ENCODE measurements at regions not wholly inside any gene's neighbourhood (a gene's known extent, or its start where the extent isn't known, plus 50 kb on each side); places are given as distances from the start of the nearest gene placed in this dataset.

DNA sequence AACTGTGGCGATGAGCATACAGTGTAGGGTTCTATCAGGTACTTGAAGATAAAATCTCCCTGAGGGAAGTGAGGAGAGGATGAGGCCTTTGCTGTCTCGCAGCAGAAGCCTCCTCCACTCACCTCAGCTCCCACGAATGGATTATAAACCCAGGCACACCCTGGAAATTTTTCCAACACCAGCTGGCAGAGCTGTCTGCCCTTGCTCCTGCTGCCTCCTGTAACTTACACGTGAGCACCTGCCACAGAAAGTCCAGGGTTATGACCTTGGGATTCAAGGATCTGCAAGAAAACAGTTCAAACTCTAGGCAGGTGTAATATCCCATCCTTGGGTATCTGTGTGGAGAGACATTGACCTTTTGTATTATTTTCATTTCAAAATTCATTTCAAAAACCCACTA, 70.9 kb upstream of the MYO16 start:
- TF ChIP-seq, protein P1, sequence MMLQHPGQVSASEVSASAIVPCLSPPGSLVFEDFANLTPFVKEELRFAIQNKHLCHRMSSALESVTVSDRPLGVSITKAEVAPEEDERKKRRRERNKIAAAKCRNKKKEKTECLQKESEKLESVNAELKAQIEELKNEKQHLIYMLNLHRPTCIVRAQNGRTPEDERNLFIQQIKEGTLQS (CRISPR knock-in tag; IDR thresholded peaks at IDR 0.05) = no peak
- TF ChIP-seq, protein P2, sequence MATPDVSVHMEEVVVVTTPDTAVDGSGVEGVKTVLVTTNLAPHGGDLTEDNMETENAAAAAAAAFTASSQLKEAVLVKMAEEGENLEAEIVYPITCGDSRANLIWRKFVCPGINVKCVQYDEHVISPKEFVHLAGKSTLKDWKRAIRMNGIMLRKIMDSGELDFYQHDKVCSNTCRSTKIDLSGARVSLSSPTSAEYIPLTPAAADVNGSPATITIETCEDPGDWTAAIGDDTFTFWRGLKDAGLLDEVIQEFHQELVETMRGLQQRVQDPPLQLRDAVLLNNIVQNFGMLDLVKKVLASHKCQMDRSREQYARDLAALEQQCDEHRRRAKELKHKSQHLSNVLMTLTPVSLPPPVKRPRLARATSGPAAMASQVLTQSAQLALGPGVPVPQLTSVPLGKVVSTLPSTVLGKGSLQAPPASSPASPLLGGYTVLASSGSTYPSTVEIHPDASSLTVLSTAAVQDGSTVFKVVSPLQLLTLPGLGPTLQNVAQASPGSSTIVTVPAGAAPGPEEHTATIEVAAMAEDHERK (CRISPR knock-in tag; IDR thresholded peaks at IDR 0.05; ENCODE audit: low read depth) = no peak
- TF ChIP-seq ZNF232 (CRISPR knock-in tag; IDR thresholded peaks at IDR 0.05; ENCODE audit: borderline replicate concordance) (no peak), ZNF292 (CRISPR knock-in tag; IDR thresholded peaks at IDR 0.05; ENCODE audit: borderline replicate concordance, low read depth) (no peak), ZNF607 (CRISPR knock-in tag; IDR thresholded peaks at IDR 0.05; ENCODE audit: borderline replicate concordance) (no peak), MAFK (conservative IDR thresholded peaks at IDR 0.05 in 1 of 2, IDR thresholded peaks at IDR 0.05 in 1 of 2; ENCODE audit: low read length in 2 of 2) (no peak)
- TF ChIP-seq, protein P3, sequence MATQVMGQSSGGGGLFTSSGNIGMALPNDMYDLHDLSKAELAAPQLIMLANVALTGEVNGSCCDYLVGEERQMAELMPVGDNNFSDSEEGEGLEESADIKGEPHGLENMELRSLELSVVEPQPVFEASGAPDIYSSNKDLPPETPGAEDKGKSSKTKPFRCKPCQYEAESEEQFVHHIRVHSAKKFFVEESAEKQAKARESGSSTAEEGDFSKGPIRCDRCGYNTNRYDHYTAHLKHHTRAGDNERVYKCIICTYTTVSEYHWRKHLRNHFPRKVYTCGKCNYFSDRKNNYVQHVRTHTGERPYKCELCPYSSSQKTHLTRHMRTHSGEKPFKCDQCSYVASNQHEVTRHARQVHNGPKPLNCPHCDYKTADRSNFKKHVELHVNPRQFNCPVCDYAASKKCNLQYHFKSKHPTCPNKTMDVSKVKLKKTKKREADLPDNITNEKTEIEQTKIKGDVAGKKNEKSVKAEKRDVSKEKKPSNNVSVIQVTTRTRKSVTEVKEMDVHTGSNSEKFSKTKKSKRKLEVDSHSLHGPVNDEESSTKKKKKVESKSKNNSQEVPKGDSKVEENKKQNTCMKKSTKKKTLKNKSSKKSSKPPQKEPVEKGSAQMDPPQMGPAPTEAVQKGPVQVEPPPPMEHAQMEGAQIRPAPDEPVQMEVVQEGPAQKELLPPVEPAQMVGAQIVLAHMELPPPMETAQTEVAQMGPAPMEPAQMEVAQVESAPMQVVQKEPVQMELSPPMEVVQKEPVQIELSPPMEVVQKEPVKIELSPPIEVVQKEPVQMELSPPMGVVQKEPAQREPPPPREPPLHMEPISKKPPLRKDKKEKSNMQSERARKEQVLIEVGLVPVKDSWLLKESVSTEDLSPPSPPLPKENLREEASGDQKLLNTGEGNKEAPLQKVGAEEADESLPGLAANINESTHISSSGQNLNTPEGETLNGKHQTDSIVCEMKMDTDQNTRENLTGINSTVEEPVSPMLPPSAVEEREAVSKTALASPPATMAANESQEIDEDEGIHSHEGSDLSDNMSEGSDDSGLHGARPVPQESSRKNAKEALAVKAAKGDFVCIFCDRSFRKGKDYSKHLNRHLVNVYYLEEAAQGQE (IDR thresholded peaks at IDR 0.05; ENCODE audit: borderline replicate concordance in 1 of 2, low read depth in 1 of 2, low read length in 2 of 2) = no peak
